NCI-H2081 (cell line): ENCODE measurements at regions not wholly inside any gene's neighbourhood (a gene's known extent, or its start where the extent isn't known, plus 50 kb on each side); places are given as distances from the start of the nearest gene placed in this dataset.

Source experiments
- DNase-seq, 2 experiments: peaks; one replicate each; lab custom pipeline; 2025; lab: John Stamatoyannopoulos, UW

- no peak for DNase-seq
These were observed 69.8 kb upstream of the PAPPA start for GRCh38 chr9:116083837-116084236.

DNA sequence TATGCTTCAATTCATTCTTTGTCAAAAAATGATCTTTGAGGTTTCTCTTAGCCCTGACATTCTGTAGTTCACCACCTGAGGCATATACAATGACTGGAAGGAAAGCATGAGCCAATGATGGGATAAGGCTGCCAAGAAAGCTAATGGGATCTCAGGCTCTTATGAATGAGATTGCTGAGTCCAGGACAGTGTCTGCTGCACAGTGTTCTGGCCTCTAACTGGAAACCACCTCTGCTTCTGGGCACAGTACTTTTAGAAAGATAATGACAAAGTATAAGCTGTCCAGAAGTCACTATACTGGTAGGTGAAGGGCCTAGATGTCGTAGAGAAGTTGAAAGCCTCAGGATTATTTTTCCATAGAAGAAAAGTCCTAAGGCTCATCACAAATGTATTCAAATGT is 69.1 kb upstream of the PAPPA start:
- no peak for DNase-seq

GRCh38 chr9:116087246-116087645 is 66.3 kb upstream of the PAPPA start:
- peak; percentile 30 to 82 for DNase-seq

GRCh38 chr9:116087751-116088194 is 65.8 kb upstream of the PAPPA start:
- peak; percentile 42 to 72 for DNase-seq

GRCh38 chr9:116088396-116088795 is 65.2 kb upstream of the PAPPA start:
- no peak for DNase-seq

GRCh38 chr9:116090030-116090770 is 63.4 kb upstream of the PAPPA start:
- DNase-seq: no peak

DNA sequence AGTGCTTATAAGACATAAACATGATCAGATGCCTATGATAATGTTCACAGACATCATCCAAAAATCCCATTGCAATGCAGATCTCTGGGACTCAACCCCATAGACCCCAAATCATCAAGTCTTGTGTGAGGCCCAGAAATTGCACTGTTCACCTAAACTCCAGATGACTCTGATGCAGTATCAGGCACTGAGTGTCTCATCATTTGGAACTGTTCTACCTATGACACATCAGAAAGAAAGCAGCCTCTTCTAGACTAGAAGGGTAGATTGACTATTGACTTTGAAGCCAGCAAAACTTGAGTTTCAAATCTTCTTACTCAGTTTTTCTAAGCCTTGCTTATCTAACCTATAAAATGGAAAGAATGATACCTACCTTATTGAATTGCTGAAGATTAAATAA is 58.7 kb upstream of the PAPPA start:
- no peak for DNase-seq

- DNase-seq: no peak
These were observed 58.2 kb upstream of the PAPPA start for GRCh38 chr9:116095403-116095802.

- no peak for DNase-seq
These were observed 57.5 kb upstream of the PAPPA start for GRCh38 chr9:116096046-116096445.

GRCh38 chr9:116096853-116097252 is 56.7 kb upstream of the PAPPA start:
- no peak for DNase-seq

GRCh38 chr9:116098476-116098875 is 55.1 kb upstream of the PAPPA start:
- DNase-seq: no peak

- DNase-seq: no peak
These were observed 53.8 kb upstream of the PAPPA start for GRCh38 chr9:116099821-116100220.

DNA sequence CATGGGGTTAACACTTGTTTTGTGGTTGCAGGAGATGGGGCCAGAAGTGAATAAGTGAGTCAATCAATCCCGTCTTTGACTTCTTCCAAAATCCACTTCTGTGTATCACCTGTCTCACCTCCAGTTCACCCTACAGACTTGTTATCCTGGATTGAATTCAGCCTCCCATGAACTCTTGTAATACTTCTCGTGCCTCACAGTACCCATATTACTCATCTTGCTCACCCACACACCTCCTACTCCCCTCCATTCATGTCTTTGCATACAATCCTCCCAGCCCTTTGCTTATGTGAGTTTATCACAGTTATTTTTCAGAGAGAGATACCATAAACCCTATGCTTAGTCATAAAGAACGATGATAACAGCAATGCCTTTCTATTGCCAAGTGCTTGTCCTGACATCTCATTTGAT is 52.9 kb upstream of the PAPPA start:
- no peak for DNase-seq

- DNase-seq: no peak
These were observed 52.1 kb upstream of the PAPPA start for GRCh38 chr9:116101516-116101915.

DNA sequence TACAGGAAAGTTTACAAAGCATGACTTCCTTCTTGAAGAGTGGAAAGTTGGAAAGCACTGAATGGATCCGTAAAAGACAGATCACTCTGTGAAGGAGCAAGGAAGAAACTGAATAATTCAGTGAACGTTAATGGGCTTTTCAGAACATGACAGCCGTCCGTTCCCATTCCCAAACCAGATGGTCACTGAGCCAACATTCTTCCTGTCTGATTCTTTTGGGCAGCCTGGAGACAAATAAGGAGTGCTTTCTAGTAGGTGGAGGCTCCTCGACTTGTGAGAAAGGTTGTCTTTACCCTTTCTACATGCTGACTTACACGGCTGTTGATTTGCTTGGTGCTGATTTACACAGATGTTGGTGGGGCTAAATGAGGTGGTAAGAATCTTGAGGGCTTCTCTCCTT is 51.0 kb upstream of the PAPPA start:
- DNase-seq: no peak
